HEK293T (cell line): ENCODE measurements at regions not wholly inside any gene's neighbourhood (a gene's known extent, or its start where the extent isn't known, plus 50 kb on each side); places are given as distances from the start of the nearest gene placed in this dataset.

Experiments
- BHLHE40 ChIP-seq: fragments of 450-650 bp; IDR thresholded peaks from 2 replicates; pipeline ENCODE4 v1.6.1; 2016; ENCODE audit warnings: mild to moderate bottlenecking, moderate library complexity, borderline replicate concordance
- ELF4 ChIP-seq: fragments of 450-650 bp; IDR thresholded peaks from 2 replicates; pipeline ENCODE4 v1.6.1; 2017; ENCODE audit warnings: antibody characterized with exemption
- FOXK2 ChIP-seq: fragments of 450-650 bp; IDR thresholded peaks from 2 replicates; pipeline ENCODE4 v1.6.1; 2016; ENCODE audit warnings: mild to moderate bottlenecking

DNA sequence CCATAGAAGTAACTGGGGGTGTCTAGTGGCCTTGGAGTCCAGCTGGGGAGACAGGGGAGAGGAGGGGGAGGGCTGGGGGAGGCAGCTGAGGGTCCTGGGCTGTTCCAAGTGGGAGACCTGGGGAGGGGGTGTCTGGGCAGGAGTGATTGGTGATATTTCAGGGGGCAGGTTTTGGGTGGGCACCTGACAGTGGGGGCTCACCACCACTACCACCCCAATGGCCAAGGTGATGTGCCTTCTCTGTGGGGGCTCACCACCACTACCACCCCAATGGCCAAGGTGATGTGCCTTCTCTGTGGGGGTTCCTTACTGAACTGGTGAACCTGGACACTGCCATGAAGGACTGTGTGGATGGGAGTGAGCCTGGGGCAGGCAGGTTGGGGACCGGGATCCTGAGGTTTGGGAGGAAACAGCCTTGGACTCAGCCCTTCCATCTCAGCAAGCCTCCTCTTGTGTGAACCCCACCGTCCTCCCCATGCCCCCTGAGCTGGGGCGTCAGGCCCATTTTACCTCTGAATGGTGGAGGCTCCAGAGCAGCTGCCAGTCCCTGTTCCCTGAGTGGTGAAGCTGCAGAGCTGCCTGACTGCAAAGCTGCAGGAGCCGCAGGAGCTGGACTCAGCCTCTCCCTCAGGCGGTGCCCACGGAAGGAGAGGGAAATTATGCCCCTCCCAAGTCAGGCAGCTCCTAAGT, 50.6 kb upstream of the ZNF716 start:
- TF ChIP-seq ELF4 (no peak), FOXK2 (no peak), BHLHE40 (no peak)
